ENCODE measurements at regions not wholly inside any gene's neighbourhood (a gene's known extent, or its start where the extent isn't known, plus 50 kb on each side); places are given as distances from the start of the nearest gene placed in this dataset.
A peak's percentile ranks its signal among the peaks of the same experiment; 100 is the strongest.
"Not testable (repeated sequence)": the region's sequence is repeated elsewhere in the genome, so short reads cannot be mapped to it uniquely, and the experiment has no call there.

- no peak for DNase-seq
Observed at GRCh38 chr7:9231630-9232121, 798.3 kb downstream of the NXPH1 start.

- DNase-seq, result no peak
Observed at GRCh38 chr7:9240001-9240400, 806.6 kb downstream of the NXPH1 start.

DNA sequence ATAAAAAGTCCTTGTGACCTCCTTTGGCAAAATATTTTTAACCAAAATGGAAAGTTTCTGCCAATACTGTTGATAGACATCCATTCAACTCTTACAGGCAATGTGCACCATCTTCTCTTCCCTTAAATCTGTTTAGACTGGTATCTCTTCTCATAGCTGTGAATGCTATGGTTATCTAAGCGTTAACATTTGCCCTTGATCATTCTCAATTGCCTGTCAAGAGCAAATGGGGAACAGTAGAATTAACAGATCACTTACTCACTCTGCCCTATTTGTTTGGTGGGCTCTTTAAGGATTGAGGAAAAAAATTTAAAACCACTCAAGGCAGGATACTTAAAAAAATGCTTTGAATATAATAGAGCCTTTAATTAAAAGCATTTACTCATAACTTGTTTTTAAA, 808.4 kb downstream of the NXPH1 start:
- no peak for DNase-seq

GRCh38 chr7:9242636-9243035, 809.2 kb downstream of the NXPH1 start:
- DNase-seq, result no peak

DNA sequence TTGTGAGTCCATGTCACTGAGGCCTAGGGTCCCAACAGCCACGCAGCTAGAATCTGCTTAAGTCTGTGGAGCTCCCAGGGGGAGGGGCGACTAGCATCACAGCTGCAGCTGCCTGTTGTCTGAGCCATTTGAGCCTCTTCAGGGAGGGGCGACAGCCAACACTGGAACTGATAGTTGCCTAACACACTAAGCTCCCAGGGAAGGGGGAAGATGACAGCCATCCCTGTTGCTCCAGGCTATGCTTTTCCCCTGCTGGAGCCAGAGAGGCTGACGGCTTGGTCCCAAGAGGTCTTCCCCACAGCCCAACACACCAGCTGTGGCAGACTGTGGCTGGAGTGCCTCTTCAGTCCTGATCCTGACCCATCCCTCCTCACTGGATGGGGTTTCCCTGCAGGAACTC, 817.5 kb downstream of the NXPH1 start:
- no peak for DNase-seq

GRCh38 chr7:9264395-9264794, 831.0 kb downstream of the NXPH1 start:
- DNase-seq, result no peak

GRCh38 chr7:9280088-9280487, 846.7 kb downstream of the NXPH1 start:
- no peak for DNase-seq

- no peak for DNase-seq
Observed at GRCh38 chr7:9283246-9283645, 849.8 kb downstream of the NXPH1 start.

DNA sequence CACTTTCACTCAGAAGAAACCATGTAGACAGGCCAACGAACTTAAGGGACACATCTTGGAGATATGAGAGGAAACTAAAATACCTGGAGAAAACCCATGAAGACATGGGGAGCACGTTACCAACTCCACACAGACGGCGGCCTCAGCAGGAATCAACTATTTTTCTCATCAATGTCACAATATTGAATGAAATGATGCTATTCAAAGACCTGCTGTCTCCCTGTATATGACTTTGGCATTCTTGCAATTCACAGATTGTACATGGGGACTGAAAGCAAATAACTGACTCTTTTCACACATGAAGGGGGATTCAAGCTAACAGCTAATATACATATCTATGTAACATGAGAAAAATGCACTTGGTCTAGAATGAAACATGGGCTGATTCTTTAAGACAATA, 869.0 kb downstream of the NXPH1 start:
- DNase-seq, result no peak

DNA sequence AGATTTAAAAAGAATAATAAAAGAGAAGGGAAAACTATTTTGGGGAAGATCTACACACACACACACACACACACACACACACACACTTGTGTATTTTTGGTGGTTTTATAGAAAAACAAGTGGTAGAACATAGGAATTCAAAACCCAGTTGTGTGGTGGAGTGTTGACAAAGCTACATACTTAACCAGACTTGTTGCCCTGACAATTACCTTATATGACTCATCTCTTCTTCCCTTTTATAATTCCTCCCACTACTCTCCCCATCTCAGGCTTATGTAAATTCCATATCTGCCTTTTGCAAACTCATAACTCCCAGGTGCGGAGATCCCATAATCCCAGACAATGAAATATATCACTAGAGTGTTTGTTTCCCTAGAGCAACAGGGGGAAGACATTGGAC, 873.7 kb downstream of the NXPH1 start:
- no peak for DNase-seq

DNA sequence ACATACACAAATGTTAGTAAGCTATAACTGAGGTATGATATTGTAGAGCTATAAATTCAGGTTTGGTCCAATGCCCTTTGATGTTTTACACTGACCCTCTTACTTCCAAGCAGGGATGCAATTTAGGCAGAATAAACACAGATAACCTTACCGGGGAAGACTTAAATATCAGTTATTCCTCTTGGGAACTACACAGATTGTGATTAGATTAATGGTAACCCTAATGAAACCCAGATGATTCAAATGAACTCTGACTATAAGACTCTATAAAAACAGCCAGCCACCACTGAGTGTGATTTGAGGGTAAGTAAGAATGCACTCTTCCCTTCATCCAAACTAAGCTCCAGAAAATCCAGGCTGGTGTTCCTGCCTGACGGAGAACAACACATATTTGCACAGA, 891.1 kb downstream of the NXPH1 start:
- no peak for DNase-seq

- DNase-seq, result no peak
Observed at GRCh38 chr7:9328296-9328695, 894.9 kb downstream of the NXPH1 start.

DNA sequence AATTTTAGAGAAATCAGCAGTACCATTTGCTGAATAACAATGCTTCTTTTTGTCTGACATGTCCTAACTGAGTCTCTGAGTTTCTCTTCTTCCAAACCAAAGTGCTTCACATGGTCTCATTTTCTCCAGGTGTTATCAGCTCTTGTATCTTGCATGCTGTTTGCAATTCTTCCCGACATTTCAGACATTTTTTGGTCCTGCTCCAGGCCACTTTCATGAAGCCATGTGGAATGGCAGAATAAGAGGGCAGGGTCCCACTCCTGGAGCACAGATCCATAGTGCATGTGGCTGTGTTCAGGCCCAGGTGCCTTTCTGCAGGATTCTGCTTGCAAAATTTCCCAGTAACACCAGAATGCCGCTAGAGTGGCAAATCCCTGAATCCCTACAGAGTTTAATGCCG, 916.2 kb downstream of the NXPH1 start:
- DNase-seq, result no peak

- DNase-seq, result no peak
Observed at GRCh38 chr7:9391221-9391620, 957.8 kb downstream of the NXPH1 start.

DNA sequence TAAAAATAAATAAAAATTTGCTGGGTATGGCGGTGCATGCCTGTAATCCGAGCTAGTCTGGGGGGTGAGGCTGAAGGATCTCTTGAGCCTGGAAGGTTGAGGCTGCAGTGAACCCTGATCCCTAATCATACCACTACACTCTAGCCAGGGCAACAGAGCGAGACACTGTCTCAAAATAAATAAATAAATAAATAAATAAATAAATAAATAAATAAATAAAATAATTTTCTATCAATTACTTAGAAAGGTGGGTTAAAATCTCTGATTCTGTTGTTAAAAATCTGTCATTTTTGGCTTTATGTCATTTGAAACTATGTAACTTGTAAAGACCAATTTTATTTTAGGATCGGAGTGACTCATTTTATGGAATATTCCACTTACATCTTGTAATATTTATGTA, 958.6 kb downstream of the NXPH1 start:
- DNase-seq, result no peak

DNA sequence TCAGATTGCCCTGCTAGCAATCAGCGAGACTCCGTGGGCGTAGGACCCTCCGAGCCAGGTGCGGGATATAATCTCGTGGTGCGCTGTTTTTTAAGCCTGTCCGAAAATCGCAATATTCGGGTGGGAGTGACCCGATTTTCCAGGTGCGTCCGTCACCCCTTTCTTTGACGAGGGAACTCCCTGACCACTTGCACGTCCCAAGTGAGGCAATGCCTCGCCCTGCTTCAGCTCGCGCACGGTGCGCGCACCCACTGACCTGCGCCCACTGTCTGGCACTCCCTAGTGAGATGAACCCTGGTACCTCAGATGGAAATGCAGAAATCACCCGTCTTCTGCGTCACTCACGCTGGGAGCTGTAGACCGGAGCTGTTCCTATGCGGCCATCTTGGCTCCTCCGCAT, 971.0 kb downstream of the NXPH1 start:
- DNase-seq, result not testable (repeated sequence)

DNA sequence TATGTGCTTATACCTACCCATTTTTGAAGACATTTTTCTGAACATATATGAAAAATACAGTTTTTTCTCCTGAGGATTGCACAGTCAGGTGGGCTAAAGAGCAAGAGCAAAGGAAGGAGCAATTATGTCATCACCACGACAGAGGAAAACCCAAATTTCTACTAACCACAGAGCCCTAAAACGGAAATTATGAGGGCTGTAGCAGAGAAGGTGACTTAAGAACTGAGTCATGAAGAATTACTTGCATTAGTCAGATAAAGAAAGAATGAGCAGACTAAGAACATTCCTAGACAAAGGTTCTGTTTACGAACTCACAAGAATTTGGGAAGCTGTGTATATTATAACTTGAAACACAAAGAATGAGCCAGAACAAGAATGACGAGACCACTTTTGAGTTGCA, 974.4 kb downstream of the NXPH1 start:
- no peak for DNase-seq

- no peak for DNase-seq
Observed at GRCh38 chr7:9453521-9453920, 1020.1 kb downstream of the NXPH1 start.

DNA sequence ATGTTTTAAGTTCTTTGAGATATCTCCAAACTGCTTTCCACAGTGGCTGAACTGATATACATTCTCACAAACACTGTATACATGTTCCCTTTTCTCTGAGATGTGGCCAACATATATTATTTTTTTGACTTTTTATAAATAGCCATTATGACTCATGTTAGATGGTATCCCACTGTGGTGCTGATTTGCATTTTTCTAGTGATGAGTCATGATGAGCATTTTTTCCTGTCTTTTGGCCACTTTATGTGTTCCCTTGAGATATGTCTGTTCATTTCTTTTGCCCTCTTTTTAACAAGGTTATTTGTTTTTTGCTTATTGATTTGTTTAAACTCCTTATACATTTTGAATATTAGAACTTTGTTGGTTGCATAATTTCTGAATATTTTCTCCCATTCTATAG, 1055.1 kb downstream of the NXPH1 start:
- peak; percentile 32 for DNase-seq

GRCh38 chr7:9498303-9498702, 1064.9 kb downstream of the NXPH1 start:
- DNase-seq, result no peak

GRCh38 chr7:9502269-9502668, 1068.9 kb downstream of the NXPH1 start:
- no peak for DNase-seq

DNA sequence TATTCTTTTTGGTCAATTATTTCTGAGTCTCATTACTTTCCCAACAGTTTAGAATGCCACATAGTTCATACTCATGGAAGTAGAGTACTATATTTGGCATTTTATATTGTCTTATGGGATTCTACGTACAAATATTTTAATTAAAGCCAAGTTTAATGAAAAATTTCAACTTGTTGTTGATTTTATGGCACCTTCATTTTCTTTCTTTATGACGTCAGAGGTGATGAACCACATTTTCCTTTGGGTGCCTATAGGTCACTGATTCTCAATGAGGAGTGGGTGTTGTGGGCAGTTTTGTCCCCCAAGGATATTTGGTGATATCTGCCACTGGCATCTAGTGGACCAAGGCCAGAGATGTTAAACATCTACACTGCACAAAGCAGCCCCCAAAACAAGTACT, 1071.3 kb downstream of the NXPH1 start:
- DNase-seq, result no peak

DNA sequence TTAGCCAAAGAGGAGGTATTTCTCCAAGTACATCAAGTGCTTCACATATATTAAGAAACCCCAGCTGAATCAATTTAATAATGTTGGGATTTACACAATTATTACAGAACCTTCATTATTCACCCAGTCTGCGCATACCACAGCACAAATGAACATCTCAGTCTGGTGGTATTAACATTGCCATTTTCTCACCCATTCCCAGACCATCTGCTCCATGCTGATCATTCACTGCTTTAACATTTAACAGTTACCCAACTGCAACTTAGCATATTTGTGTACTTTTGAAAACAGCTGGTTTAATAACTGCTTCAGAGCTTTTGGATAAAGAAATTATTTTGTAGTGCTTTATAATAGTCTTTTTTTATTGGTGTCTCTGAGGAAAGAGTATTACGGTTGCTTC, 1072.1 kb downstream of the NXPH1 start:
- DNase-seq, result no peak

- no peak for DNase-seq
Observed at GRCh38 chr7:9507290-9507689, 1073.9 kb downstream of the NXPH1 start.

- no peak for DNase-seq
Observed at GRCh38 chr7:9516662-9517061, 1083.3 kb downstream of the NXPH1 start.

DNA sequence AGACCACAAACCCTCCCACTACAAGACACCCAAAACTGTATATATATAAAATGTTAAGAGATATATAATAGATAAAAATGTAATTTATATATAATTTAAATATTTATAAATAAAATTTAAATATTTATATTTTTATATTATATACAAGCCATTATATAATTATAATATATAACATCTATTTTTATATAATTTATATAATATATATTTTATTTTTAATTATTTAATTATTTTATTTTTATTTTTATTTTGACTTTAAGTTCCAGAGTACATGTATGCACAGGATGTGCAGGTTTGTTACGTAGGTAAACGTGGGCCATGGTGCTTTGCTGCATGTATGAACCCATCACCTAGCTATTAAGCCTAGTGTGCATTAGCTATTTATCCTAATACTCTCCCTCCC, 1090.2 kb downstream of the NXPH1 start:
- no peak for DNase-seq

All from EL (cell line).